ENCODE measurements at regions not wholly inside any gene's neighbourhood (a gene's known extent, or its start where the extent isn't known, plus 50 kb on each side); places are given as distances from the start of the nearest gene placed in this dataset.

- TF ChIP-seq CTCF (IDR thresholded peaks at IDR 0.05) (no peak), POLR2A (IDR thresholded peaks at IDR 0.05) (no peak)
These were observed 58.9 kb upstream of the SDK2 start for GRCh38 chr17:73703192-73703591.

Data from esophagus squamous epithelium (tissue), 4 donors.